ENCODE measurements at regions not wholly inside any gene's neighbourhood (a gene's known extent, or its start where the extent isn't known, plus 50 kb on each side); places are given as distances from the start of the nearest gene placed in this dataset.
"Not testable (repeated sequence)": the region's sequence is repeated elsewhere in the genome, so short reads cannot be mapped to it uniquely, and the experiment has no call there.

- H3K27ac ChIP-seq = peak overlapping the region; percentile 12
- H3K36me3 ChIP-seq = no peaks in the 10 kb centered on the region
- DNase-seq = no peak
- H3K9me3 ChIP-seq (replicated peaks) = no peaks in the 10 kb centered on the region
- H3K27me3 ChIP-seq = no peaks in the 10 kb centered on the region
- no peak overlapping the region for H3K4me3 ChIP-seq
- H3K4me1 ChIP-seq = peaks cover 28% of the 10 kb centered on the region
Measured at GRCh38 chr6:44044154-44044539, 83.1 kb downstream of the MRPL14 start.

DNA sequence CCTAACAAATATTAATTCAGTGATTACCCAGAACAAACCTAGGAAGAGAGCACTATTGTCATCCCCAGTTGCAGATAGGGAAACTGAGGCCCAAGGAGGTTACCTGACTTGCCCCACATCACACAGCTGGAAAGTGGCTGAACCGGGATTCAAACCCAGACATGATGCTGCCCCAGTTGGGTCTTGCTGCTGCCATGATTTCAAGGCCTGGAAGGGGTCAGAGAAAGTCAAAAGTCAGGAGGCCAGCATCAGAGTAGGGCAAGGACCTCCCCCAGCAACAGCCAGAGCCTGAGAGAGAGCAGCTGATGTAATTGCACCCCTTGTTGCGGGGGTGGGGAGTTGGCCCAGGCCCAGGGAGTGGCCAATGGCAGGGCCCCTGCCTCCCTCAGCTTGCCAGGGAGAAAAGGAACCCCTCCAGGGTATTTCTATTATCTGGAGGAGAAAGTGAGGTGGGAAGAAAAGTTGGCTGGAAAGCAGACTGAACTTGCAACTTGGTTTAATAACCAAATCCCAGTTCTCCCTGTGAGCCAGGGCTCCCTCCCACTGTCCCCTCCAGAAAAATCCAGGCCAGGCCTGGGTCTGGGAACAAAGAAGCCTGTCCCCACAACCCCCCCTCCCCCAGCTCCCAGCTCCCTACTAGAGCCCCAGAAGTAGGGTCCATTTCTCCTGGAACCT, 83.6 kb downstream of the MRPL14 start:
- no peak overlapping the region for H3K4me3 ChIP-seq

GRCh38 chr6:44042989-44043478, 84.2 kb downstream of the MRPL14 start:
- Histone ChIP-seq H3K27me3 (no peaks in the 10 kb centered on the region), H3K4me3 (no peak overlapping the region), H3K4me1 (peaks cover 28% of the 10 kb centered on the region), H3K9me3 (replicated peaks) (no peaks in the 10 kb centered on the region), H3K36me3 (no peaks in the 10 kb centered on the region), H3K27ac (peak overlapping the region; percentile 12; the same call in 1 of the 2 replicates)
- DNase-seq = no peak

More for the DNA sequence above, 83.6 kb downstream of the MRPL14 start:
- Histone ChIP-seq H3K9me3 (replicated peaks) (no peaks in the 10 kb centered on the region), H3K27ac (peak overlapping the region; percentile 12), H3K36me3 (no peaks in the 10 kb centered on the region), H3K4me1 (peaks cover 28% of the 10 kb centered on the region), H3K27me3 (no peaks in the 10 kb centered on the region)
- peak; percentile 57 to 67 for DNase-seq

GRCh38 chr6:44042261-44042988, 84.8 kb downstream of the MRPL14 start:
- no peak for DNase-seq
- Histone ChIP-seq H3K9me3 (replicated peaks) (no peaks in the 10 kb centered on the region), H3K4me3 (no peak overlapping the region), H3K27me3 (no peaks in the 10 kb centered on the region), H3K4me1 (peaks cover 28% of the 10 kb centered on the region), H3K36me3 (no peaks in the 10 kb centered on the region), H3K27ac (no peak overlapping the region)

DNA sequence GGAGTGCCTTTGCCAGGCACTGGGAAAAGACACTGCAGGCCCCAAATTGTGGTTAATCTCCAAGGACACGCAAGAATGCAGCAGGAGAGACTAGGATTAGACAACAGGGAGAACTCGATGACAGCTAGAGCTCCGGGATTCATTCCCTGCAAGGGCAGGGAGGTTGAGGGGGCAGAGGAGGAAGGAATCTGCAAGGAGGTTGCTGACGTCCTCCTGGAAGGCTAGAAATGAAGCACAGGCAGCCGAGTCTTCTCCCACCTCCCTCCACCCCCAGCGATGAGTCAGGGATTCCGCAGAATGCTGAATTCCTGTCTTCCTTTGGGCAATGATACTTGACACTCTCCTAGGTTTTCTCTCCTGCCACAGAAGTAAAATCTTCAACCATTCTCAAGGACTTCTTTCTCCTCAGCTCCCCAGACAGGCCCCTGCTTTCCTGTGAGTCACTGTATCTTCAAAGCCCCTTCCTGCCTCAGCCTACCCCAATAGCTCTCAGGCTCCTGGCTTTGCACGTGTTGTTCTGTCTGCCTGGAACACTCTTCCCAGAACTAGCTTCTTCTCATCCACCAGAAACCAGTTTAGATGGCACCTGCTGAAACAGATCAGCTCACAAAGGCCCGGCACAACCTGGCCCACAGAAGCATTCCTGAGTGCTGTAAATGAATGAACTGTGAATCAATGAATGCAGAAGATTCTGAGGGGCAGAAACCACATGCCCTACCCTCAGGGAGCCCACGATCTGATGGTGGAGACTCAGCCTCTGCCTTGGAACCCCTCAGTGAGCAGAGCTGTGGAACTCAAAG, 85.6 kb downstream of the MRPL14 start:
- DNase-seq = peak; percentile 61 to 65
- Histone ChIP-seq H3K4me3 (no peak overlapping the region), H3K27ac (peak overlapping the region; percentile 24; the same call in 1 of the 2 replicates), H3K9me3 (replicated peaks) (no peaks in the 10 kb centered on the region), H3K4me1 (peaks cover 28% of the 10 kb centered on the region), H3K36me3 (no peaks in the 10 kb centered on the region), H3K27me3 (no peaks in the 10 kb centered on the region)

DNA sequence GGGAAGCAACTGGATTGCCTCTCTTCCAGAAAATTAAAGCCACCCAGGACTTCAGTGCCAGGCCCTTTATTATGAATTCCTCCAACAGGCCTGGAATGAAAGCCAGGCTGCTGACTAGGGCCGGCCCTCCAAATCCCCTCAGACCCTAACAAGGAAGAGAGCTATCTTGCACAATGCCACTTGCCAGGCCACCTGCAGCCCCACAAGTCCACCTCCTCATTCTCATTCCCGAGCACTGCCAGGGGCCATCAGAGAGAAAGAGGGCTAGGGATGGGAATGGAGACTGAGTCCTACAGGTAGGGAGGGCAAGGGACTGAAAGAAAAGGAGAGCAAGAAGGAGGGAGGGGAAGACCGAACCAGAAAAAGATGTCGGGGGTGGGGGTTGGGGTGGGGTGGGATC, 86.5 kb downstream of the MRPL14 start:
- no peak overlapping the region for H3K27ac ChIP-seq

DNA sequence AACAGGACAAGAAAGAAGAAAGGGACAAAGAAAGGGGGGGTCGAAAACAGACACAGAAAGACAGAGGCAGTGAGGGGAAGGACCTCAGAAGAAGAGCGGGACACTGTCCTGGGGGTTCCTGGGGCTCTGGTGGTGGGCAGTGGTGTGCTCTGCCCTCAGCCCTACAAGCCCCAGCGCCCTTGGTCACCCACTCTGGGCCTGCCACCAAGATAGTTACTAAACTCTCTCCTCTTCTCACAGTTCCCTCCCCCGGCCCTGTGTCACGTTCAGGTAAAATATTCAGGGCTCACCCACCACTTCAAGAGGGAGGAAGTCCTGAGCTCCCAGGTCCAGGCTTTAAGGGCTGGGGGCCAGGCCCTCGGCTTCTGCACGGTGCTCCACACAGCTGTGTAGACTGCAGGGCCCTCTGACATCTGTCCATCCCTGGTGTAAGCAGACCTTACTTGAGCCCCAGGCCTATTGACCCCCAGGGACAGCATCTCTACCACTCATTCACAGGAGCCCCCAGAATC, 87.4 kb downstream of the MRPL14 start:
- no peak for DNase-seq
- no peaks in the 10 kb centered on the region for H3K36me3 ChIP-seq
- H3K9me3 ChIP-seq (replicated peaks) = no peaks in the 10 kb centered on the region
- H3K4me3 ChIP-seq = no peak overlapping the region
- H3K27ac ChIP-seq = no peak overlapping the region
- no peaks in the 10 kb centered on the region for H3K27me3 ChIP-seq
- peaks cover 36% of the 10 kb centered on the region for H3K4me1 ChIP-seq

More for the DNA sequence above, 86.5 kb downstream of the MRPL14 start:
- no peak overlapping the region for H3K4me3 ChIP-seq
- H3K36me3 ChIP-seq = no peaks in the 10 kb centered on the region
- DNase-seq = no peak
- H3K9me3 ChIP-seq (replicated peaks) = no peaks in the 10 kb centered on the region
- H3K4me1 ChIP-seq = peaks cover 28% of the 10 kb centered on the region
- no peaks in the 10 kb centered on the region for H3K27me3 ChIP-seq

- H3K27ac ChIP-seq = no peak overlapping the region
- no peaks in the 10 kb centered on the region for H3K36me3 ChIP-seq
- H3K4me3 ChIP-seq = no peak overlapping the region
- no peaks in the 10 kb centered on the region for H3K27me3 ChIP-seq
- H3K9me3 ChIP-seq (replicated peaks) = no peaks in the 10 kb centered on the region
- no peak for DNase-seq
- peaks cover 43% of the 10 kb centered on the region for H3K4me1 ChIP-seq
Measured at GRCh38 chr6:44039191-44039719, 88.0 kb downstream of the MRPL14 start.

DNA sequence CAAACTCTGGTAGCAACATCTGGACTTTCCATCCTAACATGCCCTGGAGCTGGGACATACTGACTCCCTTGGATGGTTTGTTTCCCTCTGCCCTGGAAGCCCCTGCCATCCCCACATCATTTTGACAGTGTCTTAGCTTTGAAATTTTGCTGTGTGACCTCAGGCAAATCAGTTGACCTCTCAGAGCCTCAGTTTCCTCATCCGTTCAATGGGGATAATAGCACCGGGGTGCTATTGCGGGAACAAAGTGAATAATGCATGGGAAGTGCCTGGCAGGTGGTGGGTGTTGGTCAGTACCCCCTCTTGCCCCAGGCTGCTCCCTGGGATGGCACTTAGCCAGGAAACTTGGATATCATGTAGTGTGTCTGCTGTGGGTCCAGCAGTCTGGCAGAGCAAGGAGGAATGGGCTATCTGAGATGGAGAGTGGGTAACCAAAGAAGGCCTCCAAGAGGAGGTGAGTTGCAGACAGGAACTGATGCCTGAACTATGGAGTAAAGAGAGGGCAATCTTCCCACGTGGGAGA, 88.6 kb downstream of the MRPL14 start:
- no peak for DNase-seq
- Histone ChIP-seq H3K36me3 (no peaks in the 10 kb centered on the region), H3K4me3 (no peak overlapping the region), H3K4me1 (peaks cover 42% of the 10 kb centered on the region), H3K27me3 (no peaks in the 10 kb centered on the region), H3K27ac (no peak overlapping the region), H3K9me3 (replicated peaks) (no peaks in the 10 kb centered on the region)

- no peaks in the 10 kb centered on the region for H3K27me3 ChIP-seq
- no peak overlapping the region for H3K27ac ChIP-seq
- H3K4me3 ChIP-seq = no peak overlapping the region
- no peaks in the 10 kb centered on the region for H3K36me3 ChIP-seq
- no peak for DNase-seq
- H3K9me3 ChIP-seq (replicated peaks) = no peaks in the 10 kb centered on the region
- H3K4me1 ChIP-seq = peaks cover 36% of the 10 kb centered on the region
Measured at GRCh38 chr6:44037847-44038542, 89.3 kb downstream of the MRPL14 start.

DNA sequence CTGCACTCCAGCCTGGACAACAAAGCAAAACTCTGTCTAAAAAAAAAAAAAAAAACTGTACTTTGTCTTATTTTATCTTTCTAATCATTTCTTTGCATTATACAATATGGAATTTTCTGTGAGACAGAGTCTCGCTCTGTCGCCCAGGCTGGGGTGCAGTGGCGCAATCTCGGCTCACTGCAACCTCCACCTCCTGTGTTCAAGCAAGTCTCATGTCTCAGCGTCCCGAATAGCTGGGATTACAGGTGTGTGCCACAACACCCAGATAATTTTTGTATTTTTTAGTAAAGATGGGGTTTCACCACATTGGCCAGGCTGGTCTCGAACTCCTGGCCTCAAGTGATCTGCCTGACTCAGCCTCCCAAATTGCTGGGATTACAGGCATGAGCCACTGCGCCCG, 90.0 kb downstream of the MRPL14 start:
- not testable (repeated sequence) for H3K9me3 ChIP-seq (replicated peaks); DNase-seq; H3K36me3 ChIP-seq; H3K27ac ChIP-seq; H3K4me3 ChIP-seq; H3K27me3 ChIP-seq
- peaks cover 29% of the 10 kb centered on the region for H3K4me1 ChIP-seq

DNA sequence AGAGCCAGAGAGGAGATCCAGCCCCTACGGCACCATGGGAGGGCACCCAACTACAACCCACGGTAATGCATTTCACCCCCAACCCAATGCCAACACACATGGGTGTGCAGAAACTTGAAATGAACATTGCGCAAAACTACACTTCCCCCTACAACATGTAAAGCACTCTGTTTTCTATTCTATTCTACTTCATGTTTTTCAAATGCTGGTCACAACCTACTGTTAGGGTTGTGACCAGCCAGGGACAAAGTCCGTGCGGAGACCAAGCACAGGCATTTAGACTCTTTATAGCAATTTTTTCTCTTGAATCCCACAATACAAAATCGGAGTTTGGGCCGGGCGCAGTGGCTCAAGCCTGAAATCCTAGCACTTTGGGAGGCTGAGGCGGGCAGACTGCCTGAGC, 90.6 kb downstream of the MRPL14 start:
- Histone ChIP-seq H3K36me3 (no peaks in the 10 kb centered on the region), H3K27ac (no peak overlapping the region), H3K4me1 (peaks cover 25% of the 10 kb centered on the region), H3K9me3 (replicated peaks) (no peaks in the 10 kb centered on the region), H3K27me3 (no peaks in the 10 kb centered on the region), H3K4me3 (no peak overlapping the region)
- DNase-seq = no peak

- Histone ChIP-seq H3K4me3 (no peak overlapping the region), H3K4me1 (peaks cover 20% of the 10 kb centered on the region), H3K27ac (no peak overlapping the region), H3K9me3 (replicated peaks) (no peaks in the 10 kb centered on the region), H3K36me3 (no peaks in the 10 kb centered on the region), H3K27me3 (no peaks in the 10 kb centered on the region)
- DNase-seq = no peak
Measured at GRCh38 chr6:44036196-44036595, 91.1 kb downstream of the MRPL14 start.

DNA sequence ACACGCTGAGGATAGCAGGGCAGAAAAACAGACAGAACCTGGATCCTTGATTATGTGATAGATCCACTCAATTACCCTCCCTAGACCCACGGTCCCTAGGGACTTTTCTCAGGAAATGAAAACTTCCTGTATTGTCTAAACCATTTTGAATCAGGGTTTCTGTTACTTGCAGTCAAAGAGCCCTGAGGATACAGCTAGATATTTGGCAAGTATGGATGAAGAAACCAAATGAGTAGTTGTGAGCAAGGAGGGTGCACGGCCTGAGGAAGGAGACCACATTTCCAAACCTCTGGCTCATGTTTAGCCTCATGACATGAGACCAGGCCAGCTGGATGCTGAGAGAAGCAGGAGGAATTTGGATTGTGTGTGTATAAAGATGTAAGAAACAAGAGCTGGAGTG, 91.6 kb downstream of the MRPL14 start:
- Histone ChIP-seq H3K36me3 (no peaks in the 10 kb centered on the region), H3K27ac (no peak overlapping the region), H3K4me3 (no peak overlapping the region), H3K27me3 (no peaks in the 10 kb centered on the region), H3K4me1 (peaks cover 19% of the 10 kb centered on the region), H3K9me3 (replicated peaks) (no peaks in the 10 kb centered on the region)
- DNase-seq = no peak
